GM23248 (cell line): ENCODE measurements at regions not wholly inside any gene's neighbourhood (a gene's known extent, or its start where the extent isn't known, plus 50 kb on each side); places are given as distances from the start of the nearest gene placed in this dataset.

ENCODE experiments used
- DNase-seq: peaks from one replicate; pipeline ENCODE4 v3.0.0-alpha.2; 2015
- H2AFZ ChIP-seq: fragments of 200-600 bp; sonication (generic); 2 replicates; pipeline ENCODE4 v1.6.1; 2016; ENCODE audit warnings: antibody characterized with exemption
- H3F3A ChIP-seq: fragments of 200-600 bp; sonication (generic); 2 replicates; pipeline ENCODE4 v1.6.1; 2016; ENCODE audit warnings: mild to moderate bottlenecking, antibody characterized with exemption, mixed run types; ENCODE audit not compliant: insufficient read depth
- H3K27ac ChIP-seq: fragments of 200-600 bp; sonication (generic); 2 replicates; pipeline ENCODE4 v1.5.1; 2016; ENCODE audit warnings: mild to moderate bottlenecking
- H3K27me3 ChIP-seq: fragments of 200-600 bp; sonication (generic); replicated peaks from 2 replicates; pipeline ENCODE4 v1.6.1; 2016; ENCODE audit warnings: mild to moderate bottlenecking; ENCODE audit not compliant: insufficient read depth
- H3K36me3 ChIP-seq: fragments of 200-600 bp; sonication (generic); 2 replicates; pipeline ENCODE4 v1.6.1; 2016; ENCODE audit warnings: low read depth, mild to moderate bottlenecking
- H3K4me1 ChIP-seq: fragments of 200-600 bp; sonication (generic); 2 replicates; pipeline ENCODE4 v1.6.1; 2016; ENCODE audit warnings: mild to moderate bottlenecking; ENCODE audit not compliant: insufficient read depth
- H3K4me2 ChIP-seq: fragments of 200-600 bp; sonication (generic); one replicate; pipeline ENCODE4 v1.6.1; 2016; ENCODE audit warnings: mild to moderate bottlenecking; ENCODE audit not compliant: unreplicated experiment
- H3K4me3 ChIP-seq: fragments of 200-600 bp; sonication (generic); 2 replicates; pipeline ENCODE4 v1.5.1; 2016; ENCODE audit warnings: mild to moderate bottlenecking
- H3K79me2 ChIP-seq: fragments of 200-600 bp; sonication (generic); 2 replicates; pipeline ENCODE4 v1.6.1; 2016; ENCODE audit warnings: mild to moderate bottlenecking; ENCODE audit not compliant: insufficient read depth
- H3K9ac ChIP-seq: fragments of 200-600 bp; sonication (generic); 2 replicates; pipeline ENCODE4 v1.6.1; 2016; ENCODE audit warnings: mild to moderate bottlenecking
- H3K9me2 ChIP-seq: fragments of 200-600 bp; sonication (generic); 2 replicates; pipeline ENCODE4 v1.6.1; 2016; ENCODE audit warnings: mixed run types, mild to moderate bottlenecking, moderate library complexity; ENCODE audit not compliant: insufficient read depth
- H3K9me3 ChIP-seq: fragments of 200-600 bp; sonication (generic); one replicate; pipeline ENCODE4 v1.6.1; 2017; ENCODE audit warnings: low read depth
- H4K20me1 ChIP-seq: fragments of 200-600 bp; sonication (generic); 2 replicates; pipeline ENCODE4 v1.6.0; 2016; ENCODE audit not compliant: insufficient read depth
- EZH2 ChIP-seq: fragments of 200-600 bp; sonication (generic); IDR thresholded peaks from 2 replicates; pipeline ENCODE4 v1.6.1; 2018; ENCODE audit warnings: antibody characterized with exemption, mild to moderate bottlenecking; ENCODE audit not compliant: insufficient read depth, poor library complexity, severe bottlenecking
- EZH2phosphoT487 ChIP-seq: fragments of 200-600 bp; sonication (generic); IDR thresholded peaks from 2 replicates; pipeline ENCODE4 v1.6.1; 2018; ENCODE audit warnings: antibody characterized with exemption, moderate library complexity, mild to moderate bottlenecking, low read depth; ENCODE audit not compliant: insufficient read depth
- WGBS, 2 experiments: methylation state at CpG; one replicate each; pipeline ENCODE4 v1.1.6; 2015 to 2017; ENCODE audit warnings: low lambda C conversion rate in 2 of 2, low coverage in 1 of 2; ENCODE audit errors: missing lambda C conversion rate in 2 of 2; 5-methylcytosine and 5-hydroxymethylcytosine counted together
- in situ Hi-C: fragments of 300-500 bp; cut with MboI; formaldehyde crosslinking; loops from 2 replicates; pipeline ENCODE4 v1.15.0; 2020

GRCh38 chr9:557601-558201, 283.8 kb upstream of the DMRT1 start:
- H3K36me3 ChIP-seq = no peaks in the 10 kb centered on the region
- H2AFZ ChIP-seq = no peak overlapping the region
- H3K9me2 ChIP-seq = no peaks in the 10 kb centered on the region
- H3F3A ChIP-seq = no peaks in the 10 kb centered on the region
- H3K9me3 ChIP-seq = no peaks in the 10 kb centered on the region
- no peak for DNase-seq
- H3K9ac ChIP-seq = no peak overlapping the region
- in situ Hi-C loops = no loop called here
- H3K4me3 ChIP-seq = no peak overlapping the region
- no peak overlapping the region for H3K27ac ChIP-seq
- H3K4me1 ChIP-seq = no peaks in the 10 kb centered on the region
- no peak overlapping the region for H3K4me2 ChIP-seq
- no peaks in the 10 kb centered on the region for H4K20me1 ChIP-seq
- TF ChIP-seq EZH2 (no peak), EZH2phosphoT487 (no peak)
- WGBS, 2 experiments = 79 to 85% methylated on average over 8 to 9 of the region's 9 CpGs
- no peaks in the 10 kb centered on the region for H3K79me2 ChIP-seq
- no peaks in the 10 kb centered on the region; the same call in 1 of the 2 replicates for H3K27me3 ChIP-seq

GRCh38 chr9:561427-561826, 280.1 kb upstream of the DMRT1 start:
- DNase-seq = peak; percentile 19
- no peaks in the 10 kb centered on the region for H3K4me1 ChIP-seq
- no peaks in the 10 kb centered on the region for H3K36me3 ChIP-seq
- WGBS, 2 experiments = 2 to 4% methylated on average over 1 of the region's 1 CpG
- no peaks in the 10 kb centered on the region for H3K27me3 ChIP-seq
- no peaks in the 10 kb centered on the region for H3K9me2 ChIP-seq
- no peak overlapping the region for H3K4me3 ChIP-seq
- in situ Hi-C loops = no loop called here
- no peaks in the 10 kb centered on the region for H3K79me2 ChIP-seq
- TF ChIP-seq EZH2 = no peak
- no peak for TF ChIP-seq EZH2phosphoT487
- H2AFZ ChIP-seq = no peak overlapping the region
- no peaks in the 10 kb centered on the region for H3F3A ChIP-seq
- H3K9ac ChIP-seq = no peak overlapping the region
- H3K4me2 ChIP-seq = no peak overlapping the region
- no peaks in the 10 kb centered on the region for H4K20me1 ChIP-seq
- H3K9me3 ChIP-seq = no peaks in the 10 kb centered on the region
- H3K27ac ChIP-seq = no peak overlapping the region

GRCh38 chr9:563200-563599, 278.3 kb upstream of the DMRT1 start:
- Histone ChIP-seq H3K9ac (no peak overlapping the region), H2AFZ (no peak overlapping the region), H4K20me1 (no peaks in the 10 kb centered on the region), H3K4me2 (no peak overlapping the region), H3K9me3 (no peaks in the 10 kb centered on the region), H3F3A (no peaks in the 10 kb centered on the region), H3K4me1 (no peaks in the 10 kb centered on the region), H3K79me2 (no peaks in the 10 kb centered on the region), H3K27me3 (no peaks in the 10 kb centered on the region), H3K9me2 (no peaks in the 10 kb centered on the region), H3K36me3 (no peaks in the 10 kb centered on the region), H3K27ac (no peak overlapping the region), H3K4me3 (no peak overlapping the region)
- in situ Hi-C loops = no loop called here
- no peak for DNase-seq
- TF ChIP-seq EZH2phosphoT487 = no peak
- TF ChIP-seq EZH2 = no peak
- WGBS, 2 experiments = 50 to 65% methylated on average over 1 of the region's 1 CpG

GRCh38 chr9:565528-565927, 276.0 kb upstream of the DMRT1 start:
- Histone ChIP-seq H3K4me3 (no peak overlapping the region), H3K9me2 (no peaks in the 10 kb centered on the region), H3K9ac (no peak overlapping the region), H4K20me1 (no peaks in the 10 kb centered on the region; the same call in 1 of the 2 replicates), H3K27me3 (no peaks in the 10 kb centered on the region), H2AFZ (no peak overlapping the region), H3K36me3 (no peaks in the 10 kb centered on the region), H3K4me1 (no peaks in the 10 kb centered on the region), H3K79me2 (no peaks in the 10 kb centered on the region), H3K9me3 (no peaks in the 10 kb centered on the region), H3K27ac (no peak overlapping the region), H3F3A (no peaks in the 10 kb centered on the region), H3K4me2 (no peak overlapping the region)
- in situ Hi-C loops = no loop called here
- TF ChIP-seq EZH2 (no peak), EZH2phosphoT487 (no peak)
- 67 to 71% methylated on average over 6 of the region's 6 CpGs for WGBS, 2 experiments
- no peak for DNase-seq

- Histone ChIP-seq H3K79me2 (no peaks in the 10 kb centered on the region), H2AFZ (no peak overlapping the region), H3K27ac (no peak overlapping the region), H3K4me2 (no peak overlapping the region), H3K27me3 (no peaks in the 10 kb centered on the region), H3K9me2 (no peaks in the 10 kb centered on the region), H3K4me3 (no peak overlapping the region), H3K9ac (no peak overlapping the region), H3K36me3 (no peaks in the 10 kb centered on the region), H4K20me1 (no peaks in the 10 kb centered on the region; the same call in 1 of the 2 replicates), H3K4me1 (no peaks in the 10 kb centered on the region), H3K9me3 (no peaks in the 10 kb centered on the region), H3F3A (no peaks in the 10 kb centered on the region)
- DNase-seq = no peak
- in situ Hi-C loops = no loop called here
- TF ChIP-seq EZH2 (no peak), EZH2phosphoT487 (no peak)
- WGBS, 2 experiments = 44 to 48% methylated on average over 4 of the region's 4 CpGs
Observed at GRCh38 chr9:567128-567746, 274.3 kb upstream of the DMRT1 start.
